HG02571 (cell line): ENCODE measurements at regions not wholly inside any gene's neighbourhood (a gene's known extent, or its start where the extent isn't known, plus 50 kb on each side); places are given as distances from the start of the nearest gene placed in this dataset.

Experiments used
- ATAC-seq: cut with Tn5 transposase; IDR thresholded peaks from one replicate; pipeline ENCODE4 v1.9.1; 2021; ENCODE audit warnings: mild to moderate bottlenecking, moderate library complexity; ENCODE audit not compliant: unreplicated experiment

DNA sequence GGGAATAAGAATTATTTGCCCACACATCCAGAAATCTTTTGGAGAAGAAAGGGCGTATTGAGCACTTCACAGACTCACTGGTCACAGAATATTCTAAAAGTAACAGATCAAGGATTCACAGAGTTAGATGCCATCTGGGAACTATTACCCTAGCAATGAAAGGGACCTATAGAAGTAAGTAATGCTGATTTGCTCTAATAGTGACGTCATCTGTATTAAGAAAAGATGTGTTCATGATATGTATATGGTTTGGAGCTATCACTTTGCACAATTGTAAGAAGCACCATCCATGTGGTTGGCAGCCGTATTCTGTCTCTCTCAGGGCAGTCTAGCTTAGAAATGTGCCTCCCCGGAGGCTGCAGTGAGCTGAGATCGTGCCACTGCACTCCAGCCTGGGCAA lies 52.8 kb upstream of the SV2C start:
- no peak for ATAC-seq

DNA sequence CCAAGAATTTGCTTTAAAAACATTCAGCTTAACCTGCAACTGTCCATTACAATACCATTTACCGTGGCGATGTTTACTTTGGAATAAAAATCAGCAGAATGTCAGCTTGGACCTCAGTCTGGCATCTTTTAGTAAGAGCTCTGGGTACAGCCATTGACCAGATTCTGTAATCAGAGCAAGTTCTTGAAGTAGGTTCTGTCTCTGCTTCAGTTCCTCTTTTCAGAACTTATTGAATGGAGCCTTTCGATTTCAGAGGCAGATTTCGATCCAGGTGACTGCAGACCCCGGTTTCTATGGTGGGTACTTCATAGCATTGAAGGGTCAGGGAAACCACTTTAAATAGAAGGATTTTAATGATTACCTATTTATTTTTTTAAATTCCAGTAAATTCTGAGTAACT lies 53.4 kb upstream of the SV2C start:
- ATAC-seq: no peak

DNA sequence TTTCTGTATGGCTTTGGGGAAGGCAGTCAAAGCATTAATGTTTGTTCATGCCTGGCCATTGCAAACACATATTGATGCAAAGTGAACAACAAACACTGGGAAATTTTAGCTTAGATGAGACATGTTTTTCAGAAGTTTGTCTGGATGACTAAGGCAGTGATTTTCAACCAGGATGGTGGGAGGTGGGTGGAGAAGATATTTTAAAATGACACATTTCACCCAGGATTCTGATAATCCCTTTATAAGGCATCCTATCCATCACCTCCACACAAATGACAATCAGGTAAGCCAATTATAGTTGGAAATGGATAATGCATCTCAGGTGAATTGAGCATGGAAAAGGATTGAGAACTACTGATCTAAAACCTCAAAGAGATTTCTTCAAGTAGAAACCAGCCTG lies 57.4 kb upstream of the SV2C start:
- ATAC-seq: no peak

DNA sequence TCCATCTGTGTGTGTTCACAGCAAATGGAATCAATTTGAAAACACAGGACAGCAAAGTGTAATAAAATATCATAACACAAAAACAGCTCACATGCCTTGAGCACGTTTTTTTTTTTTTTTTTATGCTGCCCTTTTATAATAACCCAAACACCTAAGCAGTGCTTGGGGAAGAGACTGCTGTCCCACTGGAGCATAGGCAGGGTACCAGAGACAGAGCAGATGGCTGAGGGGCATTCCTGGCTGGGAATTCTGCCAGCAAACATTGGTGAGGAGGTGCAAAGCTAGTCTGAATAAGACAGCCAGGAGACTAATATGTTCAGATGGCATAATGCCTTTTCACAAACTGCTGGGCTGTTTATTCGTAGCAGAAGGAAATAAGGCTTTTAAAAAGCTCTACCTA lies 58.1 kb upstream of the SV2C start:
- ATAC-seq: no peak

DNA sequence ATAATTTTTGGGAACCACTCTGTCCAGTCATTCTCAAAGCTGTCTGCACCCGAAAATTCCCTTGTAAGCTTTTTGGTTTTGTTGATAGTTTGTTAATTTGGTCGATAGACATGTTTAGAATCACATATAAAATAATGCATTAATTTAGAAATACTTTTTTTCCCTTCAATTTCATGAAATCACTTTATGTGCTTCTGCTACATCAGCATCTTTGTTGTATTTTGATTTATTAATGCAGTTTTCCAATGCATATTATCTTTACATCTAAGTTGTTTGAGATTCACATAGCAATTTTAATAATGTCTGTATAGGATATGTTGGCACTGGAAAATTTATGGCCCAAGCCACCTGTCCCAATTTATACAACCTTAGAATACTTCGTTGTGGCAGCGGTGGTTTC lies 60.6 kb upstream of the SV2C start:
- no peak for ATAC-seq

DNA sequence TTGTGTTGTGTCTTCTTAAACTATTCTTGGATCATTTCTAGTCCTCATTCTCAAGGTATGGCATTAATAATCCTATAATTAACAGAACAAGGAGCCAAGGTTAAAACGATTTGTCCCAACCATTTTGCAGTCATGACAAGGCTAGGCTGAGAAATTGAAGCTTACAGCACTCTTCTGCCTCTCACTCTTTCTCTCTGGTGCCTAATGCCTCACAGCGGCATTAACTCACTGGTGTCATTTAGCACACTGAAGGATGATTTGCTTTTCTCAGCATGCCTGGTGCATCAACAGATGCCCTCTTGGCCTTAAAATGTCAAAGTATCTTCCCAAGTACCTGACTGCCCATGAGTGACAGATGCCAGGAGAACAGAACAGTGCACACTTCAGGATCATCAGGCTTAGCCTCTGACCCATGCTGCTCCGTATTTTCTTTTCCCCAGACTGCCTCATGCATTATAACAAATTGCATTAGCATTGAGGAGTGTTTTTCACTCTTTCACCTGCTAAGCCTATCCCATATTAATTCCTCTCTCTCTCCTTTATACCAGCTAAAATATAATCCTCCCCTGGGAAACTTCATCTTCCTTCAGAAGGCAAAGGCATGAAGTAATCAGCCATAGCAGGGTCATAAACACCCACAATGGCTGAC lies 61.1 kb upstream of the SV2C start:
- no peak for ATAC-seq

DNA sequence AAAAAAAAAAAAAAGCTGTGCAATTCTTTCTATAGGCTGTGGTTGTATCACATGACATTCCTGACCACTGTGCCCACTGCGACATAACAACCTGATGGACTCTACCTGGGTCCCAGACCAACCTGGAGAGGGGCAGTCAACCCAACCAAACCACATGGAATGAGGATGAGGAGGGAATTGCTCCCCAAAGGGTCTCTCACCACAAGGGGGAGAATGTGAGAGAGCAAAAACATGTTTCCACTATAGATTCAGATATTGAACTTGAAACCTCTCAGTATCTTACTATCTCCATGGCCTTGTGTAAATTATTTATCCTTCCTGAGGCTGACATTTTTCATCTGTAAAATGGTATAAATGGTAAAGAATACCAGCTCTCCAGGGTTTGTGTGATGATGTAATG lies 66.9 kb upstream of the SV2C start:
- no peak for ATAC-seq

DNA sequence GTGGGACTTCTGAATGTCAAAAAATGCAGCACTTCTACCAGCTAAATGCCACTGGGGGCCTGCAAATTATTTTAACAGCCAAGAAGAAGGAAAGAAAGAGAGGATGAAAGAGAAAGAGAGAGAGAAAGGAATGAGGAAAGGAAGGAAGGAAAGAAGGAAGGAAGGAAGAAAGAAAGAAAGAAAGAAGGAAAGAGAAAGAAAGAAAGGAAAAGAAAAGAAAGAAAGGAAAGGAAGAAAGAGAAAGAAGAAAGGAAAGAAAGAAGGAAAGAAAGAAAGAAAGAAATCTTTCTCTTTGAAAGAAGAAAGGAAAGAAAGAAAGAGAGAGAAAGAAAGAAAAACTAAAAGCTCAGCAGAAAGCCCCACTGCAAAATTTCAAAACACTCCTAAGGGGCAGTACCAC lies 69.2 kb upstream of the SV2C start:
- ATAC-seq: no peak

DNA sequence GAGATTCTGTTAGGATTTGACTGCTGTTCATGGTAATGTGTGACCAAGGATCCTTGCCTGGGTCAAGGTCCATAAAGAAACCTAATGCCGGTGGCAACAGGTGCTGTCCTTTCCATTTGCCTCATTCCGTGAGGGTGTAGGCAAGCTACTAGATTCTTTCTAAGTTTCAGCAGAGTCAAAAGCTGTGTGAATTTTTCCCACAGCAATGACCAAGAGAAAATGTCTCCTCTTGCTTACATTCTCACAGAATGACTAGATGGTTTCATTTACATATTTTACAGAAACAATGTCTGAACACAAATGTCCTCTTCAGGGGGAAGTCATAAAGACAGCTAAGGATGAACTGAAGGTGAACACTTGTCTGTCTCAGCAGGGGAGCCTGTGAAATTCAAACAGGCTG lies 75.3 kb upstream of the SV2C start:
- no peak for ATAC-seq

DNA sequence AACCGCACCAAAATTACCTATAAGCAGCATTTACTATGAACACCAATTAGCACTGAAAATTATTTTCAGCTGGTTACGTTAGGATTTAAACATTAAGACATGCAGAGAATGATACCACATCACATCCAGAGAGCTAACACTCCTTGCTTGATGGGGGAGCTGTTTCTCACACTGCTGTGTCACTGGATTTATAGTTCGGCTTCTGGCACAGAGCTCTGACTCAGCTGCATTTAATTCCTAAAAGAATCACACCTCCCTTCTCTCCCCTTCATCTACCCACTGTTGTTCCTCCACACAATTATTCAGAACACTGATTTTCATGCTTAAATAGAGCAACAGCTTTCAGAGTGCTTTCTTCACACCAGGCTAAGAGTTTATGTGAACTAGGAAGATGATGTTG lies 82.6 kb upstream of the SV2C start:
- no peak for ATAC-seq

DNA sequence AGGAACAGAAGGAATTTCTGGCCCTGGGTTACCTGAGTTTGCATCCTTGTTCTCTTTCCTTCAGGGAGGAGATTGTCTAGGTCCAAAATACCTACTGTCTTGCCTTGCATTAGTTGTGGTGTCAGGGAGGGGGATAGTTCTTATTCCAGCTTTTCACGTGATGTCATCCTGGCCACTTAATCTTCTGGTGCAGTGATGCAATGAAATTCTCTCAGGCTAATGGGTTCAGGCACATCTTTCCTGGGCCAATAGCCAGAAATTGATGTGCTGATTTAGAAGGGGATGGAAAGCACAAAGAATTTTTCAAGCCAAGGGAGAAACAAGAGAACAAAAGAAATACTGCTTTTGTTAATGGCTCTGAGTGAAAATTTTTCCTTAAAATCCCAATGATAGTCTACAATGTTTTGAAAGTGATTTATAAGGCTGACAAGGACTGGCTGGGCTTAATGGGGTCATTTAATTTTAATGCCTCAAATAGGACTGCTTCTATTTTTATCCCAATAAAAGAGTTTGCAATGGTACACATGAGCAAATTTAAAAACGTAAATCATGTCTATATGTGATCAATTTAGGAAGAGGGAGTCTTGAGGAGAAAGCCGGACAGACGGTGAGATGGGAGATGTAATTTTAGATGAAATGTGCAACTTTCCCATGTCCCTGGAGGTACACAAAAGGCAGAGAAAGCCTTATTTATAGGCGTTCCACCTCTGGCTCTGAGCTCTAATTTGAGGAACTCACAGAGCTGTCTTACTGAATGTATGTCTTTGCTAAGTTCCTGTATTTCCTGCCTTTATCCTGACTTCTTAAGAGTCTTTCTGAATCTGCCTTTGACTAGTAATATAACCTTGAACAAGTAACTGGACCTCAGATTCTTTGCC lies 89.3 kb upstream of the SV2C start:
- ATAC-seq: no peak

DNA sequence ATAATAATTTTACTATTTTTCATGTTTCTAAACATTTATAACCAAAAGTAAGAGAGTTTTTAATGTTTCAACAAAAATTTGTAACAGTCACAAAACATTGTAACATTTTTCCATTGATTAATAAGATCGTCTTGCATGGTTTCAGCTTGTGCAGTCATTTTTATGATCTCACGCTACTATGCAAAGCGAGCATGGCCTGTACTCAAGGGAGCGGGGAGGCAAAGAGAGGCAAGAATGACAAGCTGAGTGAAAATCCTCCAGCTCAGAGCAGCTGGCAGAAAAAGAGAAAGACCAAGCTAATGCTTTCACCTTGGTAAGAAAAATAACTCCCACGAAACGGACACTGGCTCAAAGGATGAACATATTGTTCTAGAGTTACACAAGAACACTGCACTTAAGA lies 90.0 kb upstream of the SV2C start:
- no peak for ATAC-seq

DNA sequence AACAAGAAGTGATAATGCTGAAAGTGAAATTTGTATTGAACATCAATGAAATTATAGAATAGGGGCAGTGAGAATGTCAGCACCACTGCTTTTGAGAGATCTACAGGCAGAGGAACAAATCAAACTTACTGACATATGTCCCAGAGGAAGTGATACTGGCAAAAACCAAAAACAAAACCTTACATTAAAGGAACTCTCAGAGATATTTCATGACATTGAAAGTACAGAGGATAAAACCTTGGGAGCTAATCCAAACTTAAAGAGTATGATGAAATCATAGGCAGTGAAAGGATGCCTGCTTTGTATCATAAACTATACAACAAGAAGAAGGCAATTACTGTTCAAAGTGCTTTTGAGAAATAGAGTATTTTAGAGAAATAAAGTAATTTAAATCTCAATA lies 90.4 kb upstream of the SV2C start:
- ATAC-seq: no peak

DNA sequence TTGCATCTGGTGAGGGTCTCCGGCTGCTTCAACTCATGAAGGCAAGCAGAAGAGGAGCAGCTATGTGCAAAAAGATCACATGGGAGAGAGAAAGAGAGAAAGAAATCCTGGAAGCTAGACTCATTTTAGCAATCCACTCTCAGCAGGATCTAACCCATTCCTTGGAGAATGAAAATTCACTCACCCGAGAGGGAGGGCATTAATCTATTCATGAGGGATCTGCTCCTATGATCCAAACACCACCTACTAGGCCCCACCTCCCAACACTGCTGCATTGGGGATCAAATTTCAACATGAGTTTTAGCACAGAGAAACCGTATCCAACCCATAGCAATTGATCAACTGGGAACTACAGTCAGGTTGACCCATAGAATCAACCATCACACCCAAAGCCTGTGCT lies 98.1 kb upstream of the SV2C start:
- ATAC-seq: no peak

DNA sequence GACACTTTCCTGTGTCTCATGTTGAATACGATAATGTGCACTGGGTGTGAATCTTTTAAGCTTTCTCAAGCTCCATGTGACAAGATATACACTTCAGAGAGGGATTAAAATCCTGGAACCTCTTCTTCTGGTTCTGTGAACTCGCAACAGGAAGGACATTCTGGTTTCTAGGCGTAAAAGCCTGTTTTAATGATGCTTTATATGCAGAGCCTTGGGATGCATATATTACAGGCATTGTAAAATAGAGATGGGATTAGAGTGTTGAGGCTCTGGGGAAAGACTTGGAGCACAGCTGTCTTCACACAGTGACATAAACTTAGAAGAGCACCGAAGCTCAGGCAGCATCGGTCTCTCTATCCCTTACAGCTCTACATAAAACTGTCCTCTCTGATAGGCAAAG lies 107.7 kb upstream of the SV2C start:
- ATAC-seq: no peak

DNA sequence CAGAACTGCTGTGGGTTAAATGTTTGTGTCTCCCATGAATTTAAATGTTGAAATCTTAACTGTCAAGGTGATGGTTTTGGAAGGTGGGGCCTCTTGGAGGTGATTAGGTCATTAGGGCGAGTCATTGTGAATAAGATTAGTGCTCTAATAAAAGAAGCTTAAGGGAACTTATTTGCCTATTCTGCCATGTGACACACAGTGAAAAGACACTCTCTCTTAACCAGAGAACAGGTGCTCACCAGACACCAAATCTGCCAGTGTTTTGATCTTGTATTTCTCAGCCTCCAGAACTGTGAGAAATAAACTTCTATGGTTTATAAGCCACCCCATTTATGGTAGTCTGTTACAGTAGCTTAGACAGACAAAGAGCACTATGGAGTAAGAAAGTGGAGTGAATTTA lies 117.9 kb upstream of the SV2C start:
- no peak for ATAC-seq

DNA sequence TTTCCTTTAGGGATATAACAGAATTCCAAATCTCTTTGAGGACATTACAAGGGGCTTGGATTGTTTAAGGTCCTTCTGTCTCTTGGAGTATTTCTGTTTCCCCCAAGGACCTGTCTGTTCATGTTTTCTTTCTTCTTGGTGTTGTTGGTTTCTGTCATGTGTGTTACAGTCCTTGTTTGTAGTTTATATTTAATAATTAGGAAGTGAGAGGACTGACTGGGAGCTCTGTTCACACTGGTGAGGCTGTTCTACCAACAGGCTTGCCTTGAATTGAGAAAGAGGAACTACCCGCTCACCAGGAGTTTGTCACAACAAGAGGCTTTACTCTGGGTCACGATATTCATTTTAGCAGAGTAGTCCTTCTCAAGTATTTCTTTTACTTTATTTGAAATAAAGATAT lies 119.2 kb upstream of the SV2C start:
- no peak for ATAC-seq

DNA sequence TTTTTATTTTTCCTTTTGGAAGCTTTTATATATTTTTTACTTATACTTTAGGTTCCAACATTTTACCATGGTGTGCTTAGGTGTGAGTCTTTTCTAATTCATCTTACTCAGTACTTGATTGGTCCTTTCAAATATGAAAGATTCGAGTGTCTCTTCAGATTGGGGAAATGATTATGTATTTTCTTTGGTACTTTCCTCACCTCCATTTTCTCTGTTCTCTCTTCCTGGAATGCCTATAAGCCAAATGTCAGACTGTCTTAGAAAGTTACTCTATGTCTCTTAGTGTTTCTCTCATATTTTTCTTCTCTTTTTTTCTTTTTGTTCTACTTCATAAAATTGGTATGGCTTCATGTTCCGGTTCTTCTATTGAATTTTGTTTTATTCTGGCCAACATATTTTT lies 119.6 kb upstream of the SV2C start:
- ATAC-seq: no peak

DNA sequence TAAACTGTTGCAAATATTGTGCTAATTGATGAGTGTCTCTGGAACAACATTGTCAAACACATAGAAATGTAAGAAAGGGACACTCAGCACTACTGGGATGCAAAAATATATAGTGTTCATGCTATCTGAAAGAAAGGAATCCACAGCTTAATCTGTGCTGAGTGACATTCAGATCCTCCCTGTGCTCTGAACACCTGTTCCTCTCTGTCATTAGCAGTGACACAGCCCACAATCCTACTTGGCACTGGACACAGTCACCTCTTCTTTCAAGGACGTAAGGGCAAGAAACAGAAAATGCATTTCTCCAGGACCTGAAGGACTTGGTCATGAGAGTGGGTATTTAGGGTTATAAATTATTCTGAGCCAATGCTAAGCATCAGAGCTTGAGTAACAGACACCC lies 121.4 kb upstream of the SV2C start:
- ATAC-seq: no peak

DNA sequence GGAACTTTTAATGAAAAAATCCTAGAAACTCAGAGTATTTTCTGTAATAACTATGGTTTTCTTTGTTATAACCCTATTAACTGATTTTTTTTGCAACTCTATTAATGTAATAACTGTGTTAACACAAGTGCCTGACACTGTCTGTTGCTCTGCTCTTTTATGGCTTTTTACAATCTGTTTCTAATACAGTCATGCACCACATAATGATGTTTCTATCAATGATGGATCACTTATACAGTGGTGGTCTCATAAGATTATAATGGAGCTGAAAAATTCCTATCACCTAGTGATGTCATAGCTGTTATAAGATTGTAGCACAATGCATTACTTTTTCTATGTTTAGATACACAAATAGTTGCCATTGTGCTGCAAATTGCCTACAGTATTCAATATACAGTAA lies 123.1 kb upstream of the SV2C start:
- no peak for ATAC-seq

DNA sequence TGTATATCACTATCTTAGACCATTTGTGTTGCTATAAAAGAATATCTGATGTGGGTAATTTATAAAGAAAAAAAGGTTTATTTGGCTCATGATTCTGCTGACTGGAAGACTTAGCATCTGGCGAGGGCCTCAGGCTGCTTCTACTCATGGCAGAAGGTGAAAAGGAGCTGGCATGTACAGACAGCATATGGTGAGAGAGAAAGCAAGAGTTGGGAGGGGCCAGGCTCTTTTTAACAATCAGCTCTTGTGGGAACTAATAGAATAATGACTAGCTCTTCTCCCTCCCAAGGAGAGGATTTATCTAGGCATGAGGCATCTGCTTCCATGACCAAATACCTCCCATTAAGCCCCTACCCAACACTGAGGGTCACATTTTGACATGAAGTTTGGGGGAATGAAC lies 130.2 kb upstream of the SV2C start:
- no peak for ATAC-seq

DNA sequence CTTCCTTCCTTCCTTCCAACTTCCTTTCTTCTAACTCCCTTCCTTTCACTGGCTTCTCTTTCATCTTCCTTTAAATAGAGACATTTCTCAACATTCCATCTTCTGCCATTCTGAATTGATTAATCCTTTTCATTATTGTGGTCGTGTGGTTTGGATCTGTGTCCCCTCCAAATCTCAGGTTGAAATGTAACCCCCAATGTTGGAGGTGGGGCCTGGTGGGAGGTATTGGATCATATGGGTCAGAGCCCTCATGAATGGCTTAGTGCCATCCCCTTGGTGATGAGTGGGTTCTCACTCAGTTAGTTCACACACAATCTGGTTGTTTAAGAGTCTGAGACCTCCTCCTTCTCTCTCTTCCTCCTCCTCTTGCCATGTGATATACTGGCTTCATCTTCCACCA lies 130.9 kb upstream of the SV2C start:
- ATAC-seq: no peak

DNA sequence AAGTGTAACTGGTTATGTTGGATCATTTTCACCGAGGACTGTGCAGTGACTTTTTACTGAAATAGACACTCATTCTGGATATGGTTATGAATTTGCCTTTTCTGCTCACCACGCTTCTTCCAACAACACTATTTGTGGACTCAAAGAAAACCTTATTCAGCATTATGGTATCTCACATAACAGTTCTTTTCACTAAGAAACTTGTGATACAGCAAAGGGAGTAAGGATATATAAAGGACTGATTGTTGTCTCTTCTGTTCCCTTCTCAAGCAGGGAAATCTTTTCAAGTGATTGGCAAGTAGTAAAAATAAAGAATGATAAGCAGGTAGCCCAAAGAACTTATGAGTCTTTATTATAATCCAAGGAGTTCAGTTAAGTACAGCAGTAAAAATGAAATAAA lies 131.5 kb upstream of the SV2C start:
- ATAC-seq: no peak
